CD4-positive, alpha-beta memory T cell (primary cell): ENCODE measurements at regions not wholly inside any gene's neighbourhood (a gene's known extent, or its start where the extent isn't known, plus 50 kb on each side); places are given as distances from the start of the nearest gene placed in this dataset.
"Not testable (repeated sequence)": the region's sequence is repeated elsewhere in the genome, so short reads cannot be mapped to it uniquely, and the experiment has no call there.

Source experiments
- CTCF ChIA-PET: fragments of 350-600 bp; sonication (Branson Sonifier 250); formaldehyde crosslinking; loops from one replicate; lab custom pipeline; 2021; ENCODE audit warnings: inconsistent platforms; ENCODE audit not compliant: partially characterized antibody; lab: Charles Lee
- POLR2A ChIA-PET: fragments of 350-600 bp; sonication (Branson Sonifier 250); formaldehyde crosslinking; loops from one replicate; lab custom pipeline; 2021; ENCODE audit not compliant: partially characterized antibody; lab: Charles Lee
- DNase-seq, 5 donors: peaks; one replicate each; pipeline versions ENCODE4 v3.0.0 to v3.0.0-alpha.2; 2020 to 2022; ENCODE audit warnings: mixed read lengths in 1 of 5
- H3K27ac ChIP-seq: one replicate; pipeline ENCODE4 v1.7.0; 2013; ENCODE audit warnings: low read depth, low read length
- H3K27me3 ChIP-seq: 2 replicates; pipeline ENCODE4 v1.7.0; 2013; ENCODE audit warnings: mild to moderate bottlenecking, low read length, moderate library complexity; ENCODE audit not compliant: insufficient read depth
- H3K36me3 ChIP-seq: 2 replicates; pipeline ENCODE4 v1.7.0; 2013; ENCODE audit warnings: mild to moderate bottlenecking, low read length, moderate library complexity; ENCODE audit not compliant: insufficient read depth
- H3K4me1 ChIP-seq: 2 replicates; pipeline ENCODE4 v1.7.0; 2013; ENCODE audit warnings: mild to moderate bottlenecking, low read length, moderate library complexity; ENCODE audit not compliant: insufficient read depth
- H3K4me3 ChIP-seq, 2 donors: one replicate each; pipeline ENCODE4 v1.7.0; 2013; ENCODE audit warnings: low read length in 2 of 2, mild to moderate bottlenecking in 1 of 2
- H3K9me3 ChIP-seq, 2 donors: one replicate each; pipeline ENCODE4 v1.7.0; 2013; ENCODE audit warnings: low read length in 2 of 2, control low read depth in 1 of 2; ENCODE audit not compliant: control insufficient read depth in 1 of 2
- H3K27ac Mint-ChIP-seq, 7 donors: one replicate each; pipeline ENCODE4 v1.8.0; 2020 to 2021; ENCODE audit warnings: mixed read lengths in 7 of 7, mild to moderate bottlenecking in 6 of 7, inconsistent platforms in 3 of 7, moderate library complexity in 3 of 7
- H3K27me3 Mint-ChIP-seq, 2 donors: one replicate each; pipeline ENCODE4 v1.8.0; 2020 to 2021; ENCODE audit warnings: mixed read lengths in 2 of 2
- H3K36me3 Mint-ChIP-seq, 2 donors: one replicate each; pipeline ENCODE4 v1.8.0; 2020 to 2021; ENCODE audit warnings: mixed read lengths in 2 of 2, inconsistent platforms in 1 of 2, mild to moderate bottlenecking in 1 of 2
- H3K4me1 Mint-ChIP-seq, 4 donors: one replicate each; pipeline ENCODE4 v1.8.0; 2020 to 2021; ENCODE audit warnings: mixed read lengths in 4 of 4, mild to moderate bottlenecking in 1 of 4
- H3K4me3 Mint-ChIP-seq, 8 donors: one replicate each; pipeline ENCODE4 v1.8.0; 2020 to 2021; ENCODE audit warnings: mixed read lengths in 8 of 8, mild to moderate bottlenecking in 7 of 8, moderate library complexity in 6 of 8, inconsistent platforms in 3 of 8
- H3K9me3 Mint-ChIP-seq, 8 donors: one replicate each; pipeline ENCODE4 v1.8.0; 2020 to 2021; ENCODE audit warnings: mixed read lengths in 8 of 8, mild to moderate bottlenecking in 5 of 8, inconsistent platforms in 3 of 8, moderate library complexity in 1 of 8
- intact Hi-C: fragments of 100-400 bp; cut with micrococcal nuclease; formaldehyde crosslinking; loops from one replicate; pipeline ENCODE4 v1.15.1; 2023

- H3K9me3 Mint-ChIP-seq, H3K4me3 ChIP-seq, H3K4me1 ChIP-seq, H3K27me3 Mint-ChIP-seq, DNase-seq, POLR2A ChIA-PET, H3K36me3 Mint-ChIP-seq, H3K36me3 ChIP-seq, H3K27ac Mint-ChIP-seq, H3K9me3 ChIP-seq, H3K27ac ChIP-seq, CTCF ChIA-PET, intact Hi-C loops, H3K27me3 ChIP-seq, H3K4me3 Mint-ChIP-seq: not testable (repeated sequence)
- H3K4me1 Mint-ChIP-seq: peaks cover 1 to 11% (median 5%) of the 10 kb centered on the region in 4 donors
Observed at GRCh38 chr1:144516172-144516571, 54.7 kb upstream of the NBPF15 start.

DNA sequence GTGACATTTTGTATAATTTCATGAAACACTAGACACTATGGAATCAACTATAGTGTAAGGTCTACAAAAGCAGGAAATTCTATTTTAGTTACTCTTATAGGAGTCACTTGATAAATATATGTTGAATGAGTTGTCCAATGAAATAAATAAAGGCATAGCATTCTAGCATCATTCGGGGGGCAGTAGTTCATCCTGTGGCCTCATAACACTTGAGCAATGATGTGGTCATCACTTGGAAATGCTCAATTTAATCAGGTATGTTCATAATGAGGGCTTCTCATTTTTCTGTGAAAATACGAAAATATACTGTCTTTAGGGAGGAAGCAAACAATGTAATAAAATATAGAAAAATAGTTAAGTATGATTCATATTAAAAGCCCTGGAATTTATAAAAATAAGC lies 55.4 kb upstream of the NBPF15 start:
- H3K4me3 Mint-ChIP-seq, H3K36me3 ChIP-seq, H3K9me3 ChIP-seq, H3K27me3 ChIP-seq, H3K9me3 Mint-ChIP-seq, H3K36me3 Mint-ChIP-seq, H3K4me3 ChIP-seq, H3K4me1 ChIP-seq, CTCF ChIA-PET, POLR2A ChIA-PET, H3K27me3 Mint-ChIP-seq, H3K27ac Mint-ChIP-seq, DNase-seq, intact Hi-C loops, H3K27ac ChIP-seq: not testable (repeated sequence)
- H3K4me1 Mint-ChIP-seq: peaks cover 3 to 14% (median 8%) of the 10 kb centered on the region in 4 donors

- H3K36me3 Mint-ChIP-seq, H3K9me3 Mint-ChIP-seq, POLR2A ChIA-PET, H3K27ac ChIP-seq, H3K9me3 ChIP-seq, CTCF ChIA-PET, H3K36me3 ChIP-seq, H3K4me3 ChIP-seq, DNase-seq, H3K27me3 ChIP-seq, intact Hi-C loops, H3K4me1 ChIP-seq, H3K27me3 Mint-ChIP-seq: not testable (repeated sequence)
- Mint-ChIP-seq H3K27ac (peak overlapping the region in 1 of 7 donors; percentile 13), H3K4me1 (peaks cover 3 to 15% (median 9%) of the 10 kb centered on the region in 4 donors), H3K4me3 (peak overlapping the region in 2 of 8 donors; percentile 21 to 41)
Observed at GRCh38 chr1:144518439-144518838, 57.0 kb upstream of the NBPF15 start.

GRCh38 chr1:144519528-144520189 lies 58.2 kb upstream of the NBPF15 start:
- intact Hi-C loops: not testable (repeated sequence)

GRCh38 chr1:144523661-144524407 lies 62.4 kb upstream of the NBPF15 start:
- H3K27me3 ChIP-seq, H3K36me3 Mint-ChIP-seq, H3K9me3 ChIP-seq, H3K27me3 Mint-ChIP-seq, H3K4me1 ChIP-seq, intact Hi-C loops, H3K36me3 ChIP-seq, H3K9me3 Mint-ChIP-seq: not testable (repeated sequence)
- Histone ChIP-seq H3K4me3 (peak overlapping the region in 1 of 2 donors; percentile 14), H3K27ac (peak overlapping the region; percentile 74)
- Mint-ChIP-seq H3K27ac (peak overlapping the region; percentile 98 to 100 (median 100)), H3K4me1 (peaks cover 3 to 14% (median 8%) of the 10 kb centered on the region in 4 donors), H3K4me3 (peak overlapping the region; percentile 89 to 95 (median 93))
- CTCF ChIA-PET: interaction anchor here (1.1 kb wide), 1 partner anchor 112 kb away, joined by 4 read pairs; no protein-coding TSS in a partner anchor
- POLR2A ChIA-PET: interaction anchor here (1.1 kb wide), 2 partner anchors 28 to 112 kb away, joined by 7 to 9 read pairs; no protein-coding TSS in a partner anchor
- peak; percentile 72 to 81 (median 75) for DNase-seq

More at GRCh38 chr1:144519528-144520189, 58.2 kb upstream of the NBPF15 start:
- H3K4me1 ChIP-seq, CTCF ChIA-PET, POLR2A ChIA-PET, H3K9me3 Mint-ChIP-seq, H3K27ac ChIP-seq, H3K36me3 ChIP-seq, H3K27ac Mint-ChIP-seq, H3K27me3 Mint-ChIP-seq, H3K9me3 ChIP-seq, H3K27me3 ChIP-seq, H3K4me3 ChIP-seq, DNase-seq, H3K36me3 Mint-ChIP-seq: not testable (repeated sequence)
- peak overlapping the region in 1 of 8 donors; percentile 26 for H3K4me3 Mint-ChIP-seq
- H3K4me1 Mint-ChIP-seq: peaks cover 5 to 20% (median 13%) of the 10 kb centered on the region in 4 donors

GRCh38 chr1:144532156-144532607 lies 60.5 kb upstream of the PPIAL4F start:
- H3K27ac ChIP-seq, H3K9me3 ChIP-seq, H3K27me3 Mint-ChIP-seq, H3K27me3 ChIP-seq, H3K36me3 Mint-ChIP-seq, H3K36me3 ChIP-seq, intact Hi-C loops, H3K4me3 ChIP-seq, H3K9me3 Mint-ChIP-seq: not testable (repeated sequence)
- Mint-ChIP-seq H3K4me1 (peaks cover 18 to 23% (median 20%) of the 10 kb centered on the region in 4 donors), H3K4me3 (peak overlapping the region in 7 of 8 donors; percentile 22 to 85 (median 74)), H3K27ac (peak overlapping the region; percentile 84 to 95 (median 94))
- ChIA-PET CTCF (interaction anchor here (1.2 kb wide), 1 partner anchor 20 kb away, joined by 5 read pairs; no protein-coding TSS in a partner anchor), POLR2A (interaction anchor here (0.8 to 1.1 kb wide), 2 partner anchors 14 to 19 kb away, joined by 3 to 9 read pairs; no protein-coding TSS in a partner anchor)
- peak in 4 of 5 donors; percentile 35 to 47 (median 36) for DNase-seq
- peaks cover 23% of the 10 kb centered on the region for H3K4me1 ChIP-seq

DNA sequence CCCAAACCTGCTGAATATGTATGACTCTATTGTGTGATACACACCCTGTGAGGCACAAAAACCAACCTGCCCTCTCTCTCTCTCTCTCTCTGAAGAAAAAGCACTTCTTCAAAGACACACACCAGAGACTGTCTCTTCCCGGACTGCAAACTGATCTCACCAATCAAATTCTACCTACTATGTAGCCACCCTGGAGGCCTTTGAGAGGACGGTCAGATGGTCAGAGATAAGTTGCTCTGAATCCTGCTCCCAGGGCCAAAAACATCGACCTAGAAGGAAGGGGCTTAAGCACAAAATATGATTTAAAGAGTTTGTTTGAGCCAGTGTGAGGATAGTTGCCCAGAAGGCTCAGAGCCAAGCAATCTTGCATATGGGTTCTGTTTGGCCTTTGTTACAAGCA lies 59.2 kb upstream of the PPIAL4F start:
- POLR2A ChIA-PET, H3K27ac ChIP-seq, H3K9me3 ChIP-seq, H3K4me3 ChIP-seq, H3K27me3 ChIP-seq, H3K36me3 Mint-ChIP-seq, intact Hi-C loops, H3K36me3 ChIP-seq, H3K9me3 Mint-ChIP-seq, DNase-seq, H3K27me3 Mint-ChIP-seq: not testable (repeated sequence)
- peak overlapping the region; percentile 69 to 94 (median 89) for H3K27ac Mint-ChIP-seq
- peak overlapping the region in 3 of 8 donors; percentile 54 to 64 (median 60) for H3K4me3 Mint-ChIP-seq
- H3K4me1 ChIP-seq: peaks cover 23% of the 10 kb centered on the region
- CTCF ChIA-PET: interaction anchor here (1.2 kb wide), 1 partner anchor 18 kb away, joined by 5 read pairs; no protein-coding TSS in a partner anchor
- peaks cover 18 to 23% (median 20%) of the 10 kb centered on the region in 4 donors for H3K4me1 Mint-ChIP-seq
